Right lobe of liver (tissue), 6 donors: ENCODE measurements at regions not wholly inside any gene's neighbourhood (a gene's known extent, or its start where the extent isn't known, plus 50 kb on each side); places are given as distances from the start of the nearest gene placed in this dataset.

Source experiments
- ATAC-seq, 4 donors: fragments of 200-7000 bp; cut with Tn5 transposase; one replicate each; pipeline ENCODE4 v1.9.1; 2020; ENCODE audit warnings: mild to moderate bottlenecking in 4 of 4, moderate library complexity in 4 of 4
- DNase-seq, 3 donors: peaks; one replicate each; pipeline ENCODE4 v3.0.0-alpha.2; 2020
- H3K27ac ChIP-seq, 3 donors: fragments of 200-600 bp; one replicate each; pipeline ENCODE4 v1.8.0; 2022
- H3K27me3 ChIP-seq, 2 donors: fragments of 200-600 bp; one replicate each; pipeline ENCODE4 v1.8.0; 2022
- H3K36me3 ChIP-seq, 4 donors: fragments of 200-600 bp; sonication (generic) in 1 of 4; one replicate each; pipeline versions ENCODE4 v1.5.1 to v1.8.0; 2017 to 2022; ENCODE audit warnings: control low read depth in 1 of 4
- H3K4me1 ChIP-seq, 4 donors: fragments of 200-600 bp; sonication (generic) in 1 of 4; one replicate each; pipeline versions ENCODE4 v1.5.1 to v1.8.0; 2017 to 2022; ENCODE audit warnings: control low read depth in 1 of 4
- H3K4me3 ChIP-seq, 3 donors: fragments of 200-600 bp; one replicate each; pipeline ENCODE4 v1.8.0; 2022
- H3K9me3 ChIP-seq, 4 donors: fragments of 200-600 bp; sonication (generic) in 1 of 4; one replicate each; pipeline versions ENCODE4 v1.5.1 to v1.8.0; 2017 to 2022; ENCODE audit warnings: control low read depth in 1 of 4
- POLR2A ChIP-seq: fragments of 450-650 bp; IDR thresholded peaks from one replicate; pipeline ENCODE4 v1.6.1; 2017; ENCODE audit warnings: antibody characterized with exemption, mild to moderate bottlenecking
- whole genome bisulfite sequencing: methylation state at CpG from one replicate; pipeline ENCODE4 v1.1.6; 2018; ENCODE audit warnings: low coverage, low lambda C conversion rate; ENCODE audit not compliant: insufficient coverage; ENCODE audit errors: missing lambda C conversion rate; 5-methylcytosine and 5-hydroxymethylcytosine counted together
- intact Hi-C, 2 donors: fragments of 100-400 bp; cut with DNase I; formaldehyde crosslinking; loops; one replicate each; pipeline versions ENCODE4 v1.11.2 to v1.14.1; 2022
- TF ChIP-seq, protein P1 (sequence below), 4 donors: fragments of 200-600 bp in 3 of 4; fragments of 450-650 bp in 1 of 4; IDR thresholded peaks; one replicate each; pipeline versions ENCODE4 v1.5.1 to v1.8.0; 2016 to 2022; ENCODE audit warnings: antibody characterized with exemption in 4 of 4, mild to moderate bottlenecking in 2 of 4
- donor health status: DM: no; HTN: yes; CAD: no.
- donor health status: DM: no; HTN: no; CAD: no.
- donor health status: DM: no; HTN: no; CAD: no.
- donor health status: DM: no; HTN: yes; CAD: no.
- donor health status: DM: no; HTN: yes; CAD: no.

DNA sequence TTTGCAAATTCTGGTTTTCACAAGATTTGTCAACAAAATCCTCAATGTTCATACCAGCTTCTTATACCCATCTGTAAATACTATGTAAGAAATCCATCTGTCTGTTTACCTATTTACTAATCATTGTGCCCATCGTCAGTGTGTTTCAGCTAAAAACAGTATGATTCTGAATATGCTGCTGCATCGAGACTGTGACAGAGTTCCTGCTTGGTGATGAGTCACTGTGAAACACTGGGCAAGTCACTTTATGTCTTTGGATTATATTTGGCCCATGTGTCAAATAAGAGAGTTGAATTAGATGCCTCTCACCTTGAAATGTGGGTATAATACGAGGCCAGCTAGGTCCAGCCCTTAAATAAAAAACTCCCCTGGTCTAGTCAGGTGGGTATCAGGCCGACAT lies 79.3 kb downstream of the CBLL2 start:
- intact Hi-C loops = no loop called here
- no peak for TF ChIP-seq POLR2A
- TF ChIP-seq, protein P1, sequence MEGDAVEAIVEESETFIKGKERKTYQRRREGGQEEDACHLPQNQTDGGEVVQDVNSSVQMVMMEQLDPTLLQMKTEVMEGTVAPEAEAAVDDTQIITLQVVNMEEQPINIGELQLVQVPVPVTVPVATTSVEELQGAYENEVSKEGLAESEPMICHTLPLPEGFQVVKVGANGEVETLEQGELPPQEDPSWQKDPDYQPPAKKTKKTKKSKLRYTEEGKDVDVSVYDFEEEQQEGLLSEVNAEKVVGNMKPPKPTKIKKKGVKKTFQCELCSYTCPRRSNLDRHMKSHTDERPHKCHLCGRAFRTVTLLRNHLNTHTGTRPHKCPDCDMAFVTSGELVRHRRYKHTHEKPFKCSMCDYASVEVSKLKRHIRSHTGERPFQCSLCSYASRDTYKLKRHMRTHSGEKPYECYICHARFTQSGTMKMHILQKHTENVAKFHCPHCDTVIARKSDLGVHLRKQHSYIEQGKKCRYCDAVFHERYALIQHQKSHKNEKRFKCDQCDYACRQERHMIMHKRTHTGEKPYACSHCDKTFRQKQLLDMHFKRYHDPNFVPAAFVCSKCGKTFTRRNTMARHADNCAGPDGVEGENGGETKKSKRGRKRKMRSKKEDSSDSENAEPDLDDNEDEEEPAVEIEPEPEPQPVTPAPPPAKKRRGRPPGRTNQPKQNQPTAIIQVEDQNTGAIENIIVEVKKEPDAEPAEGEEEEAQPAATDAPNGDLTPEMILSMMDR (IDR thresholded peaks at IDR 0.05) = no peak
- DNase-seq (no peak), ATAC-seq (no peak)
- Histone ChIP-seq H3K27ac (no peak overlapping the region), H3K9me3 (no peaks in the 10 kb centered on the region), H3K4me1 (no peaks in the 10 kb centered on the region), H3K4me3 (no peak overlapping the region), H3K27me3 (no peaks in the 10 kb centered on the region), H3K36me3 (no peaks in the 10 kb centered on the region)
- WGBS = 50% methylated on average over 4 of the region's 4 CpGs

DNA sequence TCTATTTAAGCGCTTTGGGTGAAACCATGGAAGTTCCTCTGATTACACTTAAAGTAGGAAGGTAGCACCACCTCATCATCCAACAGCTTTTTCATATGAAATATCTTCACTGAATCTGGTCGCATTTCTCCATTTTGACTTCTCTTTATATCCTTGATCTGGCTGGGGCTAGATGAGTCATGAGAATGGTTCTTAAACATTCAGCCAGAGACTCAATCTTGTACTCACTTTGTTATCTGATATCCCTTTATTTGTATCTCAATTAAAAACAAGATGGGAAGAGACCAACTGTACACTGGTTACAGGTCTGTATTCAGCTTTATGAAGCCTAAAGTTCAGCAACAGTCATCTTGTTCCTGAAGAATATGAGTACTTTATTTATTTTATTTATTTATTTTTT lies 84.9 kb downstream of the CBLL2 start:
- H3K4me3 ChIP-seq = no peak overlapping the region
- ATAC-seq = no peak

DNA sequence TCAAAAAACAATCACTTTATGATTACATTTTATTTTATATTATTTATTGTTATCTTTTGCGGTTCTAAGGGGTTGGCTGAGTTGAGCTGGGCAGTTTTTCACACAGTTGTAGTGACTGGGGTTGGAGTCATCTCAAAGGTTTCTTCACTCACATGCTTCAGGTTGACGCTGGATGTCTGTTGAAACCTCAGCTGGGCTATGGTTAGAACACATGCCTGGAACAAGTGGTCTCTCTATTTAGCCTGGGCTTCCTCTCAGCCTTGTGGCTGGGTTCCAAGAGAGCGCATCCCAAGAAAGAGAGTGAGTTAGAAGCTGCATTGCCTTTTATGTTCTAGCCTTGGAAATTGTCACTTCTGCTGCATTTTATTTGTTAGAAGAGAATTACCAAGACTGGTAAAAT lies 87.4 kb downstream of the CBLL2 start:
- H3K36me3 ChIP-seq = no peaks in the 10 kb centered on the region
- no peaks in the 10 kb centered on the region for H3K4me1 ChIP-seq
- TF ChIP-seq POLR2A = no peak
- H3K27me3 ChIP-seq = no peaks in the 10 kb centered on the region
- DNase-seq (no peak), ATAC-seq (no peak)
- H3K27ac ChIP-seq = no peak overlapping the region
- H3K9me3 ChIP-seq = no peaks in the 10 kb centered on the region
- intact Hi-C loops = no loop called here
- 37% methylated on average over 3 of the region's 3 CpGs for WGBS
- H3K4me3 ChIP-seq = no peak overlapping the region

More for the DNA sequence above, 84.9 kb downstream of the CBLL2 start:
- H3K27me3 ChIP-seq = no peaks in the 10 kb centered on the region
- H3K27ac ChIP-seq = no peak overlapping the region
- H3K4me1 ChIP-seq = no peaks in the 10 kb centered on the region
- TF ChIP-seq, protein P1 (IDR thresholded peaks at IDR 0.05) = no peak
- no peak for TF ChIP-seq POLR2A
- no peak for DNase-seq
- no peaks in the 10 kb centered on the region for H3K36me3 ChIP-seq
- intact Hi-C loops = no loop called here
- H3K9me3 ChIP-seq = no peaks in the 10 kb centered on the region
- 77% methylated on average over 2 of the region's 2 CpGs for WGBS

DNA sequence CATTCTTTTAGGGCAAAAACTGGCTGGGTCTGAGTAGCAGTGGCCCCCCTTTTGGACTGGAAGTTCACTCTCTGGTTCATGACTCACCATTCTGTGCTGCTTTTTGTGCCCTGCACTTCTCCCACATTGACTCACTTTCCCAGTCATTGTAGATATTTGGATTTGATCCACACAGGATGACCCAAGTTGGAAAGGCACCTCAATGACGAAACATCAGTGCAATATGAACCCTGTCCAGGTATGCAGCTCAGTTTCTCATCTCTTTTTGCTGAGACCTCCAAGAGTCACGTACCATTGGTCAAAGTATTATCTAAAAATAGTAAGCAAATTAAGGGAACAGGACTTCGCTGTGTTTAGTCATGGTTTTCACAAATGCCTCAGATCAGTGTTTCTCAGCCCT lies 92.7 kb downstream of the CBLL2 start:
- no peaks in the 10 kb centered on the region for H3K9me3 ChIP-seq
- WGBS = 35% methylated on average over 3 of the region's 3 CpGs
- no peaks in the 10 kb centered on the region for H3K27me3 ChIP-seq
- no peaks in the 10 kb centered on the region for H3K36me3 ChIP-seq
- DNase-seq (no peak), ATAC-seq (no peak)
- H3K4me3 ChIP-seq = no peak overlapping the region
- no peak overlapping the region for H3K27ac ChIP-seq
- no peak for TF ChIP-seq POLR2A
- TF ChIP-seq, protein P1 (IDR thresholded peaks at IDR 0.05) = no peak
- H3K4me1 ChIP-seq = no peaks in the 10 kb centered on the region
- intact Hi-C loops = no loop called here

DNA sequence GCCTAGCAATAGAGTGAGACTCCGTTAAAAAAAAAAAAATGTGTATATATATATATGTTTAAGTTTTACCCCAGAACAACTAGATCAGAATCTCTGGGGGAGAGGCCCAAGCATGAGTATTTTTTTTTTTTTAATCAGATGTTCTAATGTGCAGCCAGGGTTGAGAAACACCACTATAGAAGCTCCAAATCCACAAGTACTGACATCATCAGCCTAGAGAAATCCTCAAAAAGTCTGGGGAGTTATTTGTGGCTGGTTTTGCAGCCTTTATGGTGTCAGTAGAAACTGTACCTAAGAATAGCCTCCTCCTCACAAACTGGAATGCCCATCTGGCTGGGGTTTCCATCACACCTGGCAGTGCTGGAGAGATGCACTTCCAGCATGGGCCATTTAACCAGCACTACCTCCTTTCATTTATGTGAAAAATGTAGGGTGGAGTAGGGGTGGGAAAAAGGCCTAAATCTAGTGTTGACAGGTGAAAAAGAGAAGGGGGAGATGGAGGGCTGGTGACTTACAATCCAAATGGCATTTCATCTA lies 93.5 kb downstream of the CBLL2 start:
- DNase-seq (no peak), ATAC-seq (no peak)
- no peaks in the 10 kb centered on the region for H3K9me3 ChIP-seq
- H3K4me1 ChIP-seq = no peaks in the 10 kb centered on the region
- intact Hi-C loops = no loop called here
- H3K4me3 ChIP-seq = no peak overlapping the region
- H3K27me3 ChIP-seq = no peaks in the 10 kb centered on the region
- 83% methylated on average over 1 of the region's 1 CpG for WGBS
- H3K27ac ChIP-seq = no peak overlapping the region
- TF ChIP-seq POLR2A = no peak
- TF ChIP-seq, protein P1 (IDR thresholded peaks at IDR 0.05) = no peak
- no peaks in the 10 kb centered on the region for H3K36me3 ChIP-seq
